Suprapubic skin (tissue), 3 donors: ENCODE measurements at regions not wholly inside any gene's neighbourhood (a gene's known extent, or its start where the extent isn't known, plus 50 kb on each side); places are given as distances from the start of the nearest gene placed in this dataset.

Source experiments
- EP300 ChIP-seq: sonication (generic); formaldehyde crosslinking; IDR thresholded peaks from one replicate; pipeline ENCODE4 v1.6.1; 2017; ENCODE audit warnings: antibody characterized with exemption
- TF ChIP-seq, protein P1 (sequence below), 2 donors: fragments of 200-600 bp in 1 of 2; fragments of 450-650 bp in 1 of 2; sonication (generic) in 1 of 2; IDR thresholded peaks; one replicate each; pipeline ENCODE4 v1.5.1; 2016 to 2019; ENCODE audit warnings: antibody characterized with exemption in 2 of 2, mild to moderate bottlenecking in 1 of 2, moderate library complexity in 1 of 2

DNA sequence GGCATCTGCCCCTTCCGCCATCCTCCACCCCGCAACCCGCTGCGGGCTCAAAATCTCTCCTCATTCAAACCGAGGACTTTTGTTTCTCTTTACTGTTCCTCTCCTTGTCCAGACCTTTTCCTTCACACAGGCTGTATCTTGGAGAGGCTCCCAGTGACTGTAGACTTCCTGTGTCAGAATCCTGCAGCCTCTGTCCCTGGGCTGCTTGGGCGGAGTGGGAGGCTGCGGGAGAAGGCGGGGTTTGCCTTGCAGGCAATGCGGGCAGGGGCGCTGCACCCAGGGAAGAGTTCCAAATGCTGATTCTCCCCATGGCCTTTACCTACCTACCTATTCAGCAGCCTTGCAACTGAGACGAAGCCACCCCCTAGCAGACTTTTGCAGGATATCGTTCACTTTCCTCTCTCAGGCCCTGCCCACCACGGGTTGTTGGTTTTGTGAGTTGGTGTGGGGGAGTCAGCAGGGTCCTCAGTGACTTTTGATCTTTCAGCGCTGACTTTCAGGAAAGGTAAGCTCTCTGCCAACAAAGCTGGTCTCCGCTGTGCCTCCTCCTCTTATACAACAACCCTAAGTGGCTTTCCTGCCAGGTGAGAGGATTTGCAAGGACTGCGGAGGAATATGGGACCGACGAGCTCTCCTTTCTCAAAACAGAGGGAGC, 79.0 kb upstream of the KCNA1 start:
- TF ChIP-seq, protein P1, sequence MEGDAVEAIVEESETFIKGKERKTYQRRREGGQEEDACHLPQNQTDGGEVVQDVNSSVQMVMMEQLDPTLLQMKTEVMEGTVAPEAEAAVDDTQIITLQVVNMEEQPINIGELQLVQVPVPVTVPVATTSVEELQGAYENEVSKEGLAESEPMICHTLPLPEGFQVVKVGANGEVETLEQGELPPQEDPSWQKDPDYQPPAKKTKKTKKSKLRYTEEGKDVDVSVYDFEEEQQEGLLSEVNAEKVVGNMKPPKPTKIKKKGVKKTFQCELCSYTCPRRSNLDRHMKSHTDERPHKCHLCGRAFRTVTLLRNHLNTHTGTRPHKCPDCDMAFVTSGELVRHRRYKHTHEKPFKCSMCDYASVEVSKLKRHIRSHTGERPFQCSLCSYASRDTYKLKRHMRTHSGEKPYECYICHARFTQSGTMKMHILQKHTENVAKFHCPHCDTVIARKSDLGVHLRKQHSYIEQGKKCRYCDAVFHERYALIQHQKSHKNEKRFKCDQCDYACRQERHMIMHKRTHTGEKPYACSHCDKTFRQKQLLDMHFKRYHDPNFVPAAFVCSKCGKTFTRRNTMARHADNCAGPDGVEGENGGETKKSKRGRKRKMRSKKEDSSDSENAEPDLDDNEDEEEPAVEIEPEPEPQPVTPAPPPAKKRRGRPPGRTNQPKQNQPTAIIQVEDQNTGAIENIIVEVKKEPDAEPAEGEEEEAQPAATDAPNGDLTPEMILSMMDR (IDR thresholded peaks at IDR 0.05) = no peak
- TF ChIP-seq EP300 = no peak
